GM18498 (cell line): ENCODE measurements at regions not wholly inside any gene's neighbourhood (a gene's known extent, or its start where the extent isn't known, plus 50 kb on each side); places are given as distances from the start of the nearest gene placed in this dataset.
"Not testable (repeated sequence)": the region's sequence is repeated elsewhere in the genome, so short reads cannot be mapped to it uniquely, and the experiment has no call there.

Experiments
- ATAC-seq: cut with Tn5 transposase; IDR thresholded peaks from one replicate; pipeline ENCODE4 v1.9.1; 2021; ENCODE audit warnings: mild to moderate bottlenecking, moderate library complexity; ENCODE audit not compliant: unreplicated experiment

DNA sequence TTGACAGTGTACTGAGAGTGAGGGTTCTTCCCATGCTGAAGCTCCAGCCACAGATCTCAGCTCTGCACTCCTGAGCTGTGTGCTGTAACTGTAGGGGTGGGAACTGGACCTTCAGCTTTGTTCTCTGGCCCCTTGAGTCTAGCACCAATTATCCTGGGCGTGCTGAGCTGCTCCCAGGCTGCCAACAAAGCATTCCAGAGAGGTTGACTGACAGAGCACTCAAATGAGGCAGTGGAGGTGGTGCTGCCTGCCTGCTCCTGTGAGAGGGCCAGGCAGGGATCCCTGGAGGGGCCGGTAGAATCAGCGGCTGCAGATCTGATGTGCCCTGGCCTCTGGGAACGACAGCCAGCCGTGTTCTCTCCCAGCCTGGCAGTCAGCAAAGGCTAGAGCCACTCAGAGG, 375.7 kb upstream of the AADAT start:
- no peak for ATAC-seq

DNA sequence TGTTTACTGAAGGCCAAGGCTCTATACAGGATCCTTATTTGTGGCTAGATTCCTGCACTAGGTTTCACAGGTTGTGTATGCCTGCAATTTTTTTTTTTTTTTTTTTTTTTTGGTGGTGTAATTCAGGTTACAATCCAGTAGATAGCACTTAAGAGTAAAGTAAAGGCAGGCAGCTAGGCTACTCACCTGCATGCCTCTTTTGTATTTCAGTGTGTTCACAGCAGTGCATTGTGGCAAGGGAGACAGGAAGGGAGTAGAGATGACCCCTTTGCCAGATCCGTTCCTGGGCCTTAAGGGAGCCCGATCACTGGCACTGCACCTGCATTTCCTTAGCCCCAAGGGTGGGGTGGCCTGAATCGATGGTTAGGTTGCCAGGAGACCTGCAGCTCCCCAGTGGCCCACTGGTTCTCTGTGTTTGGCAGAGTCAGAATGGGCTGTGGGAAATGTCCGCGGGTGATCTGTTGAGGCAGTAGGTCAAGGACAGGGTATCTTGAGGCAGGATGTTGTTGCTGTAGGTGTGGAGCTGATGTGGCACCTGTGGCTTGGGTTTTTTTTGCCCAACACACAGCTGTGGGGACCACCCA, 374.9 kb upstream of the AADAT start:
- ATAC-seq, result no peak

DNA sequence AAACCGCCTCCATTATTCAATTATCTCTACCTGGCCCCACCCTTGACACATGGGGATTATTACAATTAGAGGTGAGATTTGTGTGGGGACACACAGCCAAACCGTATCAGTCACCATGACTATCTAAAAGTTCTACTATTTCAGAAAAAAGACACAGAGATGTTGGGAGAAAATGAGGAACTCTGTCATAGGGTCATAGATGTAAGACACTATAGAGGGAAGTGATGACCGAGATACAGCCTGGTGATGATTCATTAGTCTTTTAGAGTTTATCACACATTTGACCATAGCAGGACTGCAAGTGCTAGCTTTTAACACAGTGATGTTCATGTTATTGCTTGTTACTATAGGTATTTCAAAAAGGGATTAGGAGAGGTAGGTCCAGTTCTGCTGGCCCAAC, 357.0 kb upstream of the AADAT start:
- ATAC-seq, result no peak

DNA sequence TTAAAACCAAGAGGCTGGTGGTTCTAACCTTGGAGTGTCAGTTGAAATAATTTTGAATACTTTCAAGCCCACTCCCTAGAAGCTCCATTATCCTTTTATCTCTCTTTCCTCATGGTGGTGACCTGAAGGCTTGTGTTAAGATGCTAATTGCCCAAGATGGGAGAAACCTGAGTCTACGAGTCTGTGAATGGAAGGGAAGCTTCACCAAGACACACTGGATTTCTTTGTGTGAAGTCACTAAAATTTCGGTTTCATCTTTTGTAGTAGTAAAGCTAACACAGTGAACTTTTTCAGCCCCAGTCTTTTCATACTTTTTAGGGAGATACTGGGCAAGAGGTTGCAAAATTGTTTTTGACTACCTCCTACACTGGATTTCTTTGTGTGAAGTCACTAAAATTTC, 351.4 kb upstream of the AADAT start:
- ATAC-seq, result not testable (repeated sequence)

DNA sequence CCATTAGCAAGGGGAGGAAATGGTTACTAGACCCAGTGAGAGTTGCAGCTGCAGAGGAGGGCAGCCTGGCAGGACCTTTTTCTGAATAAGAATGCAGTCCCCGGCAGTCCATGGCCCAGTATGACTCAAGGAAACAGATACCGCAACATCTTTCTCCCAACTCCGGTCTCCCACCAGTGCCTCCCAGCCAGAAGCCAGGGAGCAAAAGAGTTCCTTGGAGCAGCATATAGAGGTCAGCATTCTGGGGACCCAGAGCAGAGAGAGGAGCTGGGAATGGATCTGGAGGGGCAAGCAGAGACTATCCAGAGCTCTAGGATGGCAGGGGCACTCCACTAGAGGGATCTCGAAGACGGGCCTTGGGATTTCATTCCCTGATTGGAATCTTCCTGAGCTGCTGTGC, 339.2 kb upstream of the AADAT start:
- no peak for ATAC-seq

DNA sequence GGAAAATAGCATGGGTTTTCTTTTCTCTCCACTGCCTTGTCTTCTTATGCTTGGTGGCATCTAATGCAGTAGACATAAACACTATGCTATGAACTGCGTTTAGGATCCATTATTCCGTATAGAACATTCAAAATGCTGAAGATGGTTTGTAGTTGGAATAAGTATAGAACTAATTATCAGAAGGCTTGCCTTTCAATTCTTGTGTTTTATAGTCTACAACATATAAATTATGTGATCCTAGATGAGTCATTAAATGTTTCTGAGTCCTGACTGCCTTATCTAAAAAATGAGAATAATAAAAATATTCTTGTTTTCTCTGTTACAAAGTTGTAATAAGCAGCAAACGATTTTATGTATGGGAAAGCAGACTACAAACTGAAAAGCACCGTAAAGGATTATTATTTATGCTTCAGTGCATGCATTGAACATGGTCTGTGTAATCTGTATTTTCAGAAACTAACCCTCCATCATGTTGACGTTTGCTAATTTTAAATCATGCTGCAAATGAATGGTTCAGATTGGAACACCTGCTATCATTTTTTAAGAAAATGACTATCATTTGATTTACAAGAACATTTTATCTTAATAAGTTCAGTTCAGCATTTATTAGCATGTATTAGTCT, 335.9 kb upstream of the AADAT start:
- ATAC-seq, result no peak

DNA sequence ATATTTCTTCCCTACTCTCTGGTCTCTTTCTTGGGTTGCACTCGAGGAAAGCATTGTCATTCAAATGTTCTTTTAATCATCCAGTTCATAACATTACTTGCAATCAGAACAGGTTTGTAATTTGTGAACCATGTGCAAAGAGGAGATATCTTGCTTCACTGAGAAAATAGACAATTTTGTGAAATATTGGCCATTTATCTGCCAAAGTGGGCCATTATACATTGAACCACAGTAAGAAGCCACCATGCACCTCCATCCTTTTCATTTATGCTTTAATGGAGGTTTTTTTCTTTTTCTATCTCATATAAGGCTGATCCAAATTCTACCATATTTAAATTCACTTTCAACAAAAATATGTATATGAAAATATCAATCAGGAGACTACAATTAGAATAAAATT, 335.3 kb upstream of the AADAT start:
- no peak for ATAC-seq

DNA sequence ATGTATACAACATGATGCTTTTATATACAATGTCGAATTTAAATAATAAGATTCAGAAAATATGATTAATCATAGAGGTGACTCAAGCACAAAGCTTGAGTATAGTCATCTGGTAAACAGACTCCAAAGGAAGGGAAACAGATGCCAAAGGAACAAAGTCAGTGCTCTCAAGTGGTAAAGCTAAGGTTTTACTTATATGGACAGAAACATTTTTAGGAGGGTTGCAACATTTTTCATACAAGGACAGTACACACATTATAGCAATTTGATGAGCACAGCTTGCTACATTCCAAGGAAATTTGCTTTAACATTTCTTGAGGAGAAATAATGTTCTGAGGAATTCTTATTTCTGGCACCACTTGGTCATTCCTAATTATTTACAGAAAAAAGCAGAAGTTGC, 333.4 kb upstream of the AADAT start:
- ATAC-seq, result no peak

DNA sequence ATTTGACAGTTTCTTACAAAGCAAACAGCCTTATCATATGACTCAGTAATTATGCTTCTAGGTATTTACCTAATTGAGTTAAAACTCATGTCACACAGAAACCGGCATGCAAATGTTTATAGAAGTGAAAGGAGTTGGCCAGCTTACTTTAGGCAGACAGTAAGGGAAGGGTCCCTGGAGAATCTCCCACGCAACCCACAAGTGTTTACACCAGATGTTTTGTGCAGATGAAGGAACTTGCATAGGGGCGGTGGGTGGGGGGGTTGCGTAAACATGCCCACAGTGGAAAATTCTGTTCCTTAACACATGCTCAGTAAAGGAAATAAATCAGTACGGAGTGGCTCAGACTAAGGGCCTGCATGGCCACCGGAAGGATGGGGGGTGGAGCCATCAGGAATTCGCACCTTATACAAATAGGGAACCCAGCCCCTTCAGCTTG, 330.5 kb upstream of the AADAT start:
- ATAC-seq, result peak; percentile 73

DNA sequence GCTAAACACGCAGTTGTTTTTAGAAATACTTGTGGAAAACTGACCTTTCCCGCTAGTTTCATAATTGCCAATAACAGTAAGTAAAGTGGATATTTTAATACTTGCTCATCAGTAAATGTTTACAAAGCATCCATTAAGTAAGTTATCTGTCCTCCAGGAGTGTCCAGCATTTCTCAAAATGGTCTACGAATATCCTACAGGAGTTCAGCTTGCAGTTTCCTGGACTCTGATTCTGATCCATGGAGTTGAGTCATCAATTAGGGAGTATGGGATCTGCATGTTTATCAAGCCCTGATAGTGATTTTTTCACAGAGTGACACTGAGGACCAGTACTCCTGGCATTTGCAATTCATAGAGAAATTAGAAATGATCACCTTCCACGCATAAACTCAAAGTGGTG, 325.2 kb upstream of the AADAT start:
- ATAC-seq, result no peak

DNA sequence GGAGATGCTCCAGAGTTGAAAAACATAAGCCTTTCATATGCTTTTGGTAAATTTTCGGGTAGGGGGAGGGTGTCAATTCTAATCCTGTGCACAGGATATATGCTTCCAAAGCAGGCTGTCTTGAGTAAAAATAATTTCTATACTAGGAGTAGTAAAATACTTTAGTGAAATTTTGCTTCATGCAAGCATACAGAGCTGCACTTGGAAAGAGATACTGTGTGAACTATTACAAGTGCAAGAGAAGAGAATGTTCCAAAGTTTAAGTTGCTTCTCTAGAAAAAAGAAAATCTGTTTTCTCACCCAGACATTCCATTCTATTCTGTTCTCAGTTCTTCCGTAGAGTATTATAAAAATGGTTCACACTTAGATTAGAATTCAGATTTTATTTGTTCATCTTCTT, 324.6 kb upstream of the AADAT start:
- ATAC-seq, result no peak

DNA sequence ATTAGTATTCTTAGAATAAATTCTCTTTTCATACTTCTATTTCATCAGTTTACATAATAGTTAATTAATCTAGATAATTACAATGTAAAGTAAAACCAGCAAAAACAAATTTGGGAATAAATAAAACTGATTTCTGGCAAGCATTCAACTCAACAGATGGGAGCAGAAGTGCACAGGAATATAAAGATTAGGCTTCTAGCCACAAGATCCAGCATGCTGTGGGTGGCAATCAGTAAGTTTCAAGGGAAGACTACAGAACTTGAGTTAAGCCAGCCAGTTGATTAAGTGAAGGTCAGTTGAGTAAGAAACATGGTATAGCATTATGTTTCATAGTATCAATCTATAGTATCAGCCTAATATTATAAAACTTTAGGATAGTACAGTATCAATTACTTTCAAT, 324.2 kb upstream of the AADAT start:
- ATAC-seq, result no peak

DNA sequence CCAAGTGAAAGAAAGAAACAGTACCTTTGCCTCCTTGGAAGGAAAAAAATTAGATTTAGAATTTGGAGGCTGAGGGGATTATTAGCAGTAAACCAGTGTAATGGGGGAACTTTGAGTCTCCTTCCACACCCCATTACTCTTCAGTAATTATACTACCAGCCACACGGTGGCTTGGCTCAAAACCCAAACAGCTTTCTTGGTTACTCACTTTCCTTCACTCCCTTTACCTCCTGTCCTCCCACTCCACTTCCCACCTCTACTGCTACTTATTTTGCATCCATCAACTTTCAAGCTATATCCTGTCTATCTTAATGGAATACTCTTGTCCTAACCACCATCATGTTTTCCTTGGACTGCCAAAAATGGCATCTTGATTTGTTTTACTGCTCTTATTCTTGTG, 310.6 kb upstream of the AADAT start:
- no peak for ATAC-seq

DNA sequence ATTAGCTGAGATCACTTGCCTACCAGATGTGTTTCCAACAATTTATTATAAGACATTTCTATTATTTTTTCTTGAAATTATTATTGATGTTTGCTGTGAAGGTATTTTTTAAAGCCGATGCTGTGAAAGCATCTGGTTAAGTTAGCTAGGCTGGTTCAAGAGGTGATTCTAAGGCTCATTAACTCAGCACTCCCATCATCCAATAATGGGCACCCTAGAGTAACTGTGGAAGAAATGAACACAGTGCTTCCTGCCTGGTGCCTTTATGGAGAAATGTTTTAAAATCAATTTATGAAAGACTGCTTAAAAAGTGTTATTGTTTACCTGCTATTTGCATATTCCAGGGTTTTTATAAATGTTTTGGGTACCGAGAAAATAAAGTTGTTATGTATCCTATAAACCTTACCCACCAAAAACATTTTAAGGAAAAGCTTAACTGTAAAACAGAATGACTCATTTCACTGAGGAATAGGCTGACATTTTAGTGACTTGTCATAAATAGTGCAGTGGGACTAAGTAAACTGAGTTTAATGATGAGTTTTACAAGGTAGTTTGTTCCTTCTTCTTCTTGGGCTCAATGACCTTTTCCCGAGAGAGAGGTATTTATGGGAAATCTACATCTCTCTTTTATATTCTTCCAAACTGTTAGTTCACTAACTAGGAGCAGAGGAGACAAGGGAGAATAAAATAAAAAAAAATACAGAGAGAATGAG, 310.0 kb upstream of the AADAT start:
- ATAC-seq, result no peak

DNA sequence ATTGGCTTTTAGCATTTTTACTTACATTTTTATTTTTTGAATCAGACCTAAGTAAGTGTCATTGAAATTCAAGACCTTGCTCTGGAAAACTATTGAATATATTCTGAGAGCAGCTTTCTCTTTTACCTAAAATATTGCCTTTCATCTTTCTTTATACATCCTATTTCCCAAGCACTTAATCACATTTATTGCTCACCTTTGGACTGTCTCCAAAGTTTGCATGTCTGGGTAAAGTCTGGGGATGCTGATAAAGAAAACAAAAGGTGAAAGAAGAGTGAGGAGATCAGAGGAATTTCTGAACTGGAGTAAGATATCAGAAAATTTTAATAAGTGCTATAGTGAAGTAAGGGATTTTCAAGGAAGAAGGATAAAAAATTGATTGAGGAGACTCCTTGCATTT, 308.5 kb upstream of the AADAT start:
- no peak for ATAC-seq

DNA sequence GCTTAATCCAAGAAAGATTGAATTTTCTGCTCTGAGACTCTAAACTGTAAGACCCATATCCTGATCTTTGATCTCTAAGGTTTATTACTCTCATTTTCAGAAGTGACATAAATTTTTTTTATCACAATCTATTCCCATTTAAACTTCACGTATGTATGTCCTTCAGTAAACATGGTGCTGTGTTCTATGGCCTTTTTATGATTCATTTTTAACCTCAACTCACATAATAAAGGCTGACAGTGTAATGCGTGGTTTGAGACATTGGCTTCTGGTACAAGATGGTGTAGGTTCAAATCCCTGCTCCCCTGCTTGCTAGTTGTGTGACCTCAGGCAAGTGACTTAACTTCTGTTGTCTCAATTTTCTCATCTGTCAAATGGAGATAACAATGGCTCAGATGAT, 306.0 kb upstream of the AADAT start:
- no peak for ATAC-seq

DNA sequence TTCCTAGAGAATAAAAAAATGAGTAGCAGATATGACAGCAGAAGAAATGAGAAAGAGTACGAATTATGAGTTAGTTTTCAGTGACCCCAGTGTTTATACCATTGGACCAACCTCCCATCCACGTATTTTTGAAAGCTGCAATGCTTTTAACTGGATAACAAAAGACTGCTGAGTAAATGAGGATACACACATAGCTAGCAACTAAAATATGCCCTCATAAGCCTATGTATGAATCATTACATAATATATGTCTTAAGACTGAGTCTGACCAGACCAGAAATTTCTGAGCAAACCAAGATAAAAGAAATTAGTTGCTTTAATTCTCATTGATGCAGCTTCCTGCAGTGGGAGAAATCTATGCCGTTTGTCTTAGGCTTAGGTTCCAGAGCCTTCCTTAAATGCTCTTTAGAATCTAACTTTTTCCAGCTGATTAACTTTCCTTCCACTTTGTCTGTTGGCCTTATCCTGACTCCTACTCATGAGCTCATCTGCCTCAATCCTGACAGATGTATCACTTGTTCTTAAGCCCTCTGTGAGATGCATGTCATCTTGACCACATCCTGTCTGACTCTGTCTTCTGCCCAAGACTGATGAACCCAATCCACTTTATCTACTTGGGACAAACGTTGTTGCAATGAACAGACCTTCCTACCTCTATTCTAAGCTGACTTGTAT, 301.4 kb upstream of the AADAT start:
- ATAC-seq, result no peak

DNA sequence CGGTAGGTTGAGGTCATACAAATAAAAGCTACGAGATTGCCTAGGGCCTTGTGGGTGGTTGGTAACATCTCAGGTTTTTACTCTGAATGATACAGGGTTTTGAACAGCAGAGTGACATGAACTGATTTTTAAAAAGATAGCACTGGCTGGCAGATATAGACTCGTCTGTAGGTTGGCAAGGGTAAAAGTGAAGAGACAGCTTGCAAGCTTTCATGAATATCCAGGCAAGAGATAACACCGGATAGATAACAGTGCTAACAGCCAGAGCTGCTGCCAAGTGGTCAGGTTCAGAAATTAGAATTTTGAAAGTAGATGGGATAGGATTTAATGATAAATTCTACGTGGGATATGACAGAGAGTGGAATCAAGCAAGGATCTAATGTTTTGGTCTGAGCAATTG, 299.7 kb upstream of the AADAT start:
- ATAC-seq, result no peak

DNA sequence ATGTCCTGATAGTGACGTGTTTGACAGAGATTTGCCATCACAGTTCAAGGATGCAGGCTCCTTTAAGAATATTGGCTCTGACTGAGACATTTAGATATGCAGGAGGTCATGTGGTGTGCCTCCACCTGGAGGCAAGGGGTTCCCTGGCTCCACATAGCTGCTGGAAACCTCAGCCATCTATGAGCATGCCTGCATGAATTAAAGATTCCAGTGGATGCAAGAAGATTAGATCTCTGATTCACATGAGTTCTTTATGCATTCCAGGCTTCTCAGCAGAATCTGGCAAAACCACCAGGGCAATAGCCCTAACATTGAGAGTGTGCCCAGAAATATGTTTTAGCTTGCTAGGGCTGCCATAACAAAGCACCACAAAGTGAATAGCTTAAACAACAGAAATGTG, 298.5 kb upstream of the AADAT start:
- ATAC-seq, result no peak

DNA sequence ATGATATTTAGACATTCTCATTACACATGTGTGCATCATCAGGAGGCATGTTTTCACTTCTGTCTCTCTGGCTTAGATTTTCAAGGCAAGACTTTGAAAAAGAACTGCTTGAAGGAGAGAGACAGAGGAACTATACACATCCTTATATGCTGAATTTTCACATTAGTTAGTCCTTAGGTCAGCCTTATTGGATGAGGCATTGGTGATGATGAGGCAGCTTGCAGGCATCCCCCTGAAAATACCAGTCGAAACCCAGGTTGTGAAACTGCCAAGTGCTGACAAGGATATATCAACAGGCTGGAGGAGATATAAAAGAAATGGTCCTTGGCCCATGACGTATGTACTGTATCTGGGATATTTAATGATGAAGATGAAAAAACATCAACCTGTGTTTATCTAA, 297.2 kb upstream of the AADAT start:
- no peak for ATAC-seq

DNA sequence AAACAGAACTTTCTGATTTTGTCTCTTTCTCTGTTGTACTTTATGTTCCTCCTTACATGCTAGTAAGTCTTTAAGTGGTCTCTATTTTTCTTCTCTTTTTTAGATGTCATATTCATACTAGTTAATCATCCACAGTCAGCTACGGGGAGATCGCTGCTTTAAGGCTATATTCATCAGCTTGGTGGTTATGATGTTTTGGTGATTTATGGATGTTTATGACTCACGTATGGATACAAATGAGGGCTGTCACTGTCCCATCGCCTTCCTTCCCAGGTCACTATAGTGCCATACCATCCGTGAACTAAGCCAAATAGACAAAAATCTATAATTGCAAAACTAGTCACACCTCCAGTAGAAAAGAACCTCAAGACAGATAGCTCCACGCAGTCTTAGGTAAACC, 296.8 kb upstream of the AADAT start:
- ATAC-seq, result no peak

DNA sequence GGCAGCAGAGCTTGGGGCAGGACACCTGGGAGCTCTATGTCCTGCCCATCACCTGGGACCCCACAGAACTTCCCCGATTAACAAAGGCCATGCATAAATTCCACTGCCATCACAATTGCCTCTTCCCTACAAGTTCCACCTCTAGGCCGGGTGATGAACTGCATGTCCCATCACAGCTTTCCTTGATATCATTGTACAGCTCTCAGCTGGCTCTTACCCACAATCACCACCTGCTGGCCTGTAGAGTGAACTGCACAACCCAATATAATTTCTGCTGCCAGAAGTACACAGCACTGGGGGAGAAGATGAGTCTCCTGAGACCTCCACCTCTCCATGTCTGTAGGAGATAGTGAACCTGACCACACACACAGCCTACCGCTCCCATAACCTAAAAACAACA, 285.0 kb upstream of the AADAT start:
- peak; percentile 99 for ATAC-seq
